GM23338 (cell line): ENCODE measurements at regions not wholly inside any gene's neighbourhood (a gene's known extent, or its start where the extent isn't known, plus 50 kb on each side); places are given as distances from the start of the nearest gene placed in this dataset.

Source experiments
- ATAC-seq: fragments of 200-7000 bp; cut with Tn5 transposase; 3 replicates; pipeline ENCODE4 v1.9.1; 2020
- DNase-seq: peaks from one replicate; pipeline ENCODE4 v3.0.0-alpha.2; 2015; ENCODE audit warnings: low spot score
- H2AFZ ChIP-seq: fragments of 200-600 bp; sonication (generic); 2 replicates; pipeline ENCODE4 v1.8.0; 2016; ENCODE audit warnings: antibody characterized with exemption, mild to moderate bottlenecking, moderate library complexity
- H3F3A ChIP-seq: fragments of 200-600 bp; sonication (generic); replicated peaks from 2 replicates; pipeline ENCODE4 v1.8.0; 2017; ENCODE audit warnings: antibody characterized with exemption, mixed run types, low read depth
- H3K27ac ChIP-seq: fragments of 200-600 bp; sonication (generic); 2 replicates; pipeline ENCODE4 v1.6.1; 2016; ENCODE audit warnings: low read depth
- H3K27me3 ChIP-seq: fragments of 200-600 bp; sonication (generic); 2 replicates; pipeline ENCODE4 v1.8.0; 2016; ENCODE audit warnings: mild to moderate bottlenecking, mixed run types, moderate library complexity; ENCODE audit not compliant: insufficient read depth
- H3K36me3 ChIP-seq: fragments of 200-600 bp; sonication (generic); 2 replicates; pipeline ENCODE4 v1.8.0; 2016; ENCODE audit warnings: mild to moderate bottlenecking; ENCODE audit not compliant: insufficient read depth
- H3K4me1 ChIP-seq: fragments of 200-600 bp; sonication (generic); 2 replicates; pipeline ENCODE4 v1.8.0; 2016; ENCODE audit warnings: mild to moderate bottlenecking, moderate library complexity; ENCODE audit not compliant: insufficient read depth
- H3K4me2 ChIP-seq: fragments of 200-600 bp; sonication (generic); 2 replicates; pipeline ENCODE4 v1.7.1; 2017; ENCODE audit warnings: mixed run types
- H3K4me3 ChIP-seq: fragments of 200-600 bp; sonication (generic); 2 replicates; pipeline ENCODE4 v1.6.1; 2016; ENCODE audit warnings: mixed run types
- H3K79me2 ChIP-seq: fragments of 200-600 bp; sonication (generic); replicated peaks from 2 replicates; pipeline ENCODE4 v1.8.0; 2017; ENCODE audit warnings: mild to moderate bottlenecking; ENCODE audit not compliant: insufficient read depth
- H3K9me2 ChIP-seq: fragments of 200-600 bp; sonication (generic); 2 replicates; pipeline ENCODE4 v1.8.0; 2017; ENCODE audit not compliant: insufficient read depth
- H4K20me1 ChIP-seq: fragments of 200-600 bp; sonication (generic); replicated peaks from 2 replicates; pipeline ENCODE4 v1.8.0; 2017; ENCODE audit warnings: mild to moderate bottlenecking; ENCODE audit not compliant: insufficient read depth
- H3K27ac Mint-ChIP-seq: 2 replicates; pipeline ENCODE4 v1.8.0; 2020; ENCODE audit warnings: inconsistent platforms, mild to moderate bottlenecking, moderate library complexity, mixed read lengths
- H3K27me3 Mint-ChIP-seq: 3 replicates; pipeline ENCODE4 v1.8.0; 2022; ENCODE audit warnings: low read depth, mild to moderate bottlenecking, moderate library complexity, mixed read lengths, inconsistent platforms; ENCODE audit not compliant: insufficient read depth, poor library complexity
- H3K36me3 Mint-ChIP-seq: 3 replicates; pipeline ENCODE4 v1.8.0; 2021; ENCODE audit warnings: low read depth, mild to moderate bottlenecking, inconsistent platforms, moderate library complexity, mixed read lengths
- H3K4me1 Mint-ChIP-seq: 3 replicates; pipeline ENCODE4 v1.8.0; 2020; ENCODE audit warnings: mild to moderate bottlenecking, inconsistent platforms, mixed read lengths
- H3K4me3 Mint-ChIP-seq: 3 replicates; pipeline ENCODE4 v1.8.0; 2021; ENCODE audit warnings: moderate library complexity, mild to moderate bottlenecking, inconsistent platforms, mixed read lengths
- H3K9me3 Mint-ChIP-seq: 3 replicates; pipeline ENCODE4 v1.8.0; 2020; ENCODE audit warnings: moderate library complexity, mild to moderate bottlenecking, inconsistent platforms, mixed read lengths
- CREB1 ChIP-seq: fragments of 250-450 bp; sonication (Bioruptor Pico); IDR thresholded peaks from 2 replicates; pipeline ENCODE4 v1.5.0; 2020; ENCODE audit warnings: low read depth, mild to moderate bottlenecking, moderate library complexity
- EZH2 ChIP-seq: fragments of 200-600 bp; sonication (generic); IDR thresholded peaks from one replicate; pipeline ENCODE4 v1.8.0; 2017; ENCODE audit warnings: antibody characterized with exemption, mild to moderate bottlenecking, low read depth; ENCODE audit not compliant: unreplicated experiment
- EZH2phosphoT487 ChIP-seq: fragments of 200-600 bp; sonication (generic); IDR thresholded peaks from one replicate; pipeline ENCODE4 v1.8.1; 2018; ENCODE audit warnings: antibody characterized with exemption; ENCODE audit not compliant: unreplicated experiment
- JUNB ChIP-seq: IDR thresholded peaks from one replicate; pipeline ENCODE4 v1.6.1; 2016; ENCODE audit warnings: antibody characterized with exemption; ENCODE audit not compliant: unreplicated experiment
- NANOG ChIP-seq: IDR thresholded peaks from 2 replicates; pipeline ENCODE4 v1.6.1; 2016; ENCODE audit warnings: antibody characterized with exemption, borderline replicate concordance
- POLR2AphosphoS5 ChIP-seq: IDR thresholded peaks from 2 replicates; pipeline ENCODE4 v1.6.1; 2016; ENCODE audit warnings: antibody characterized with exemption, low read depth
- REST ChIP-seq: IDR thresholded peaks from one replicate; pipeline ENCODE4 v1.6.1; 2018; ENCODE audit warnings: antibody characterized with exemption; ENCODE audit not compliant: unreplicated experiment
- STAT1 ChIP-seq: IDR thresholded peaks from one replicate; pipeline ENCODE4 v1.6.1; 2016; ENCODE audit warnings: antibody characterized with exemption; ENCODE audit not compliant: unreplicated experiment
- ZNF114 ChIP-seq: fragments of 250-450 bp; sonication (Bioruptor Pico); IDR thresholded peaks from 2 replicates; pipeline ENCODE4 v1.5.0; 2020; ENCODE audit warnings: mild to moderate bottlenecking, moderate library complexity
- ZNF331 ChIP-seq: fragments of 250-450 bp; sonication (Bioruptor Pico); IDR thresholded peaks from 2 replicates; pipeline ENCODE4 v1.5.0; 2020; ENCODE audit warnings: low read depth, mild to moderate bottlenecking, moderate library complexity
- ZNF462 ChIP-seq: fragments of 250-450 bp; sonication (Bioruptor Pico); IDR thresholded peaks from 2 replicates; pipeline ENCODE4 v1.5.0; 2020; ENCODE audit warnings: mild to moderate bottlenecking, moderate library complexity
- TF ChIP-seq, protein P1 (sequence below), 2 experiments: fragments of 200-600 bp in 1 of 2; sonication (generic) in 1 of 2; conservative IDR thresholded peaks; 2 replicates each; pipeline versions ENCODE4 v1.5.1 to v1.6.1; 2016 to 2017; ENCODE audit warnings: antibody characterized with exemption in 2 of 2, low read depth in 2 of 2, mild to moderate bottlenecking in 2 of 2, moderate library complexity in 1 of 2
- TF ChIP-seq, protein P2 (sequence below): IDR thresholded peaks from 2 replicates; pipeline ENCODE4 v1.6.1; 2016; ENCODE audit warnings: antibody characterized with exemption

GRCh38 chr14:58823312-58823711 lies 185.6 kb downstream of the DACT1 start:
- no peaks in the 10 kb centered on the region for H3K27me3 ChIP-seq
- no peak for DNase-seq
- no peak overlapping the region for H2AFZ ChIP-seq
- H3K4me3 ChIP-seq: no peak overlapping the region
- H4K20me1 ChIP-seq: no peaks in the 10 kb centered on the region
- no peak for ATAC-seq
- Mint-ChIP-seq H3K9me3 (peaks cover 6% of the 10 kb centered on the region; the same call in 2 of the 3 replicates), H3K27ac (no peak overlapping the region), H3K4me1 (no peaks in the 10 kb centered on the region), H3K4me3 (no peak overlapping the region), H3K27me3 (peaks cover 6% of the 10 kb centered on the region), H3K36me3 (peaks cover 6% of the 10 kb centered on the region; the same call in 1 of the 3 replicates)
- no peaks in the 10 kb centered on the region for H3F3A ChIP-seq
- no peak for TF ChIP-seq REST
- TF ChIP-seq JUNB: no peak
- no peak for TF ChIP-seq POLR2AphosphoS5
- TF ChIP-seq STAT1: no peak
- no peak for TF ChIP-seq ZNF462 (CRISPR knock-in tag)
- TF ChIP-seq, protein P1, sequence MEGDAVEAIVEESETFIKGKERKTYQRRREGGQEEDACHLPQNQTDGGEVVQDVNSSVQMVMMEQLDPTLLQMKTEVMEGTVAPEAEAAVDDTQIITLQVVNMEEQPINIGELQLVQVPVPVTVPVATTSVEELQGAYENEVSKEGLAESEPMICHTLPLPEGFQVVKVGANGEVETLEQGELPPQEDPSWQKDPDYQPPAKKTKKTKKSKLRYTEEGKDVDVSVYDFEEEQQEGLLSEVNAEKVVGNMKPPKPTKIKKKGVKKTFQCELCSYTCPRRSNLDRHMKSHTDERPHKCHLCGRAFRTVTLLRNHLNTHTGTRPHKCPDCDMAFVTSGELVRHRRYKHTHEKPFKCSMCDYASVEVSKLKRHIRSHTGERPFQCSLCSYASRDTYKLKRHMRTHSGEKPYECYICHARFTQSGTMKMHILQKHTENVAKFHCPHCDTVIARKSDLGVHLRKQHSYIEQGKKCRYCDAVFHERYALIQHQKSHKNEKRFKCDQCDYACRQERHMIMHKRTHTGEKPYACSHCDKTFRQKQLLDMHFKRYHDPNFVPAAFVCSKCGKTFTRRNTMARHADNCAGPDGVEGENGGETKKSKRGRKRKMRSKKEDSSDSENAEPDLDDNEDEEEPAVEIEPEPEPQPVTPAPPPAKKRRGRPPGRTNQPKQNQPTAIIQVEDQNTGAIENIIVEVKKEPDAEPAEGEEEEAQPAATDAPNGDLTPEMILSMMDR (conservative IDR thresholded peaks at IDR 0.05; ENCODE audit: low read depth in 2 of 2): no peak
- no peak for TF ChIP-seq ZNF331
- no peak for TF ChIP-seq ZNF114
- no peak for TF ChIP-seq CREB1 (CRISPR knock-in tag)
- no peak for TF ChIP-seq EZH2phosphoT487
- no peak for TF ChIP-seq EZH2
- TF ChIP-seq, protein P2, sequence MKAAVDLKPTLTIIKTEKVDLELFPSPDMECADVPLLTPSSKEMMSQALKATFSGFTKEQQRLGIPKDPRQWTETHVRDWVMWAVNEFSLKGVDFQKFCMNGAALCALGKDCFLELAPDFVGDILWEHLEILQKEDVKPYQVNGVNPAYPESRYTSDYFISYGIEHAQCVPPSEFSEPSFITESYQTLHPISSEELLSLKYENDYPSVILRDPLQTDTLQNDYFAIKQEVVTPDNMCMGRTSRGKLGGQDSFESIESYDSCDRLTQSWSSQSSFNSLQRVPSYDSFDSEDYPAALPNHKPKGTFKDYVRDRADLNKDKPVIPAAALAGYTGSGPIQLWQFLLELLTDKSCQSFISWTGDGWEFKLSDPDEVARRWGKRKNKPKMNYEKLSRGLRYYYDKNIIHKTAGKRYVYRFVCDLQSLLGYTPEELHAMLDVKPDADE: no peak
- TF ChIP-seq NANOG: no peak
- no peak overlapping the region for H3K27ac ChIP-seq
- H3K36me3 ChIP-seq: no peaks in the 10 kb centered on the region
- H3K79me2 ChIP-seq: no peaks in the 10 kb centered on the region
- 0 out of 2 replicates have a peak, but pooled peaks cover 3% of the 10 kb centered on the region for H3K9me2 ChIP-seq
- H3K4me1 ChIP-seq: no peaks in the 10 kb centered on the region
- H3K4me2 ChIP-seq: no peak overlapping the region
